ENCODE measurements at regions not wholly inside any gene's neighbourhood (a gene's known extent, or its start where the extent isn't known, plus 50 kb on each side); places are given as distances from the start of the nearest gene placed in this dataset.

- no peak overlapping the region for H3K4me3 ChIP-seq (ENCODE audit: low read depth, low read length)
These were observed 111.4 kb upstream of the TOPAZ1 start for GRCh38 chr3:44130249-44130648.

GRCh38 chr3:44132061-44132460 lies 109.6 kb upstream of the TOPAZ1 start:
- Histone ChIP-seq H3K27me3 (replicated peaks; ENCODE audit: control insufficient read depth, insufficient read depth, low read length) (no peaks in the 10 kb centered on the region), H3K9me3 (no peaks in the 10 kb centered on the region), H3K4me1 (no peaks in the 10 kb centered on the region), H3K36me3 (ENCODE audit: control insufficient read depth, insufficient read depth, low read length) (no peaks in the 10 kb centered on the region), H3K4me3 (ENCODE audit: low read depth, low read length) (no peak overlapping the region)
- no peak overlapping the region for H3K4me3 Mint-ChIP-seq (ENCODE audit: unreplicated experiment)
- intact Hi-C loops (cut with micrococcal nuclease; ENCODE audit: unreplicated experiment), result no loop called here
- no peak overlapping the region for H3K27ac Mint-ChIP-seq (ENCODE audit: unreplicated experiment)
- H3K9me3 Mint-ChIP-seq (ENCODE audit: unreplicated experiment), result no peaks in the 10 kb centered on the region
- ChIA-PET CTCF (no interaction called here), POLR2A (no interaction called here)
- H3K36me3 Mint-ChIP-seq (ENCODE audit: insufficient read depth, unreplicated experiment), result no peaks in the 10 kb centered on the region
- TF ChIP-seq CTCF (IDR thresholded peaks at IDR 0.05; ENCODE audit: insufficient read depth in 1 of 2, low read depth in 1 of 2, low read length in 1 of 2, severe bottlenecking in 1 of 2, unreplicated experiment in 1 of 2), result no peak
- no peaks in the 10 kb centered on the region for H3K4me1 Mint-ChIP-seq (ENCODE audit: low read depth, unreplicated experiment)
- no peak for DNase-seq
- BruUV-seq (replicated peaks), result no TSS peak
- H3K27me3 Mint-ChIP-seq (ENCODE audit: insufficient read depth, unreplicated experiment), result peaks cover 11% of the 10 kb centered on the region

More at GRCh38 chr3:44130249-44130648, 111.4 kb upstream of the TOPAZ1 start:
- no peak overlapping the region for H3K4me3 Mint-ChIP-seq (ENCODE audit: unreplicated experiment)
- H3K27ac Mint-ChIP-seq (ENCODE audit: unreplicated experiment), result no peak overlapping the region
- ChIA-PET CTCF (no interaction called here), POLR2A (no interaction called here)
- TF ChIP-seq CTCF (IDR thresholded peaks at IDR 0.05; ENCODE audit: insufficient read depth in 1 of 2, low read depth in 1 of 2, low read length in 1 of 2, severe bottlenecking in 1 of 2, unreplicated experiment in 1 of 2), result no peak
- BruUV-seq (replicated peaks), result no TSS peak
- H3K36me3 ChIP-seq (ENCODE audit: control insufficient read depth, insufficient read depth, low read length), result no peaks in the 10 kb centered on the region
- intact Hi-C loops (cut with micrococcal nuclease; ENCODE audit: unreplicated experiment), result no loop called here
- no peaks in the 10 kb centered on the region for H3K4me1 ChIP-seq
- peaks cover 9% of the 10 kb centered on the region for H3K27me3 Mint-ChIP-seq (ENCODE audit: insufficient read depth, unreplicated experiment)
- no peaks in the 10 kb centered on the region for H3K4me1 Mint-ChIP-seq (ENCODE audit: low read depth, unreplicated experiment)
- H3K36me3 Mint-ChIP-seq (ENCODE audit: insufficient read depth, unreplicated experiment), result no peaks in the 10 kb centered on the region
- H3K9me3 ChIP-seq, result no peaks in the 10 kb centered on the region
- no peaks in the 10 kb centered on the region for H3K9me3 Mint-ChIP-seq (ENCODE audit: unreplicated experiment)
- no peak for DNase-seq
- H3K27me3 ChIP-seq (replicated peaks; ENCODE audit: control insufficient read depth, insufficient read depth, low read length), result no peaks in the 10 kb centered on the region

GRCh38 chr3:44132593-44132992 lies 109.1 kb upstream of the TOPAZ1 start:
- H3K9me3 Mint-ChIP-seq (ENCODE audit: unreplicated experiment), result no peaks in the 10 kb centered on the region

More at GRCh38 chr3:44132593-44132992, 109.1 kb upstream of the TOPAZ1 start:
- H3K36me3 Mint-ChIP-seq (ENCODE audit: insufficient read depth, unreplicated experiment), result no peaks in the 10 kb centered on the region
- Histone ChIP-seq H3K27me3 (replicated peaks; ENCODE audit: control insufficient read depth, insufficient read depth, low read length) (no peaks in the 10 kb centered on the region), H3K4me3 (ENCODE audit: low read depth, low read length) (no peak overlapping the region), H3K36me3 (ENCODE audit: control insufficient read depth, insufficient read depth, low read length) (no peaks in the 10 kb centered on the region), H3K9me3 (no peaks in the 10 kb centered on the region), H3K4me1 (no peaks in the 10 kb centered on the region)
- BruUV-seq (replicated peaks), result no TSS peak
- no peaks in the 10 kb centered on the region for H3K4me1 Mint-ChIP-seq (ENCODE audit: low read depth, unreplicated experiment)
- TF ChIP-seq CTCF (IDR thresholded peaks at IDR 0.05; ENCODE audit: insufficient read depth in 1 of 2, low read depth in 1 of 2, low read length in 1 of 2, severe bottlenecking in 1 of 2, unreplicated experiment in 1 of 2), result no peak
- intact Hi-C loops (cut with micrococcal nuclease; ENCODE audit: unreplicated experiment), result no loop called here
- H3K27ac Mint-ChIP-seq (ENCODE audit: unreplicated experiment), result no peak overlapping the region
- ChIA-PET CTCF (no interaction called here), POLR2A (no interaction called here)
- peaks cover 11% of the 10 kb centered on the region for H3K27me3 Mint-ChIP-seq (ENCODE audit: insufficient read depth, unreplicated experiment)
- no peak for DNase-seq
- no peak overlapping the region for H3K4me3 Mint-ChIP-seq (ENCODE audit: unreplicated experiment)

Data from Caco-2 (cell line).